GM19395 (cell line): ENCODE measurements at regions not wholly inside any gene's neighbourhood (a gene's known extent, or its start where the extent isn't known, plus 50 kb on each side); places are given as distances from the start of the nearest gene placed in this dataset.

Experiments
- ATAC-seq: cut with Tn5 transposase; IDR thresholded peaks from one replicate; pipeline ENCODE4 v1.9.1; 2021; ENCODE audit warnings: mild to moderate bottlenecking, moderate library complexity; ENCODE audit not compliant: unreplicated experiment

GRCh38 chr7:22589641-22590201, 89.7 kb upstream of the STEAP1B start:
- ATAC-seq: no peak

GRCh38 chr7:22588351-22588750, 88.4 kb upstream of the STEAP1B start:
- ATAC-seq: no peak

- no peak for ATAC-seq
Observed at GRCh38 chr7:22587322-22587721, 87.3 kb upstream of the STEAP1B start.

DNA sequence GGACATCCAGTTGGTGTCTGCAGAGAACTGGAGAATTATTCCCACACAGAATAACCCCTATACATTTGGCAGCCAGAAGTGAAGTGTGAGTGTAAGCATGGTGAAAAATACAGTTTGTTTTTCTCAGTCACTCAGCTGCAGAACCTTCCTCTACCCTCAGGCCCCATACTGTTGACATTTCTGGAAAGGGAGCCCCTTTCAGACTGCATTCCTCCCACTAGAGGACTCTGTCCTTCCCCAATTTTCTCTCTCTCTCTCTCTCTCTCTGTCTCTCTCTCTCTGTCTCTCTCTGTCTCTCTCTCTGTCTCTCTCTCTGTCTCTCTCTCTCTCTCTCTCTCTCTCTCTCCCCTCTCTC, 86.8 kb upstream of the STEAP1B start:
- ATAC-seq: no peak

DNA sequence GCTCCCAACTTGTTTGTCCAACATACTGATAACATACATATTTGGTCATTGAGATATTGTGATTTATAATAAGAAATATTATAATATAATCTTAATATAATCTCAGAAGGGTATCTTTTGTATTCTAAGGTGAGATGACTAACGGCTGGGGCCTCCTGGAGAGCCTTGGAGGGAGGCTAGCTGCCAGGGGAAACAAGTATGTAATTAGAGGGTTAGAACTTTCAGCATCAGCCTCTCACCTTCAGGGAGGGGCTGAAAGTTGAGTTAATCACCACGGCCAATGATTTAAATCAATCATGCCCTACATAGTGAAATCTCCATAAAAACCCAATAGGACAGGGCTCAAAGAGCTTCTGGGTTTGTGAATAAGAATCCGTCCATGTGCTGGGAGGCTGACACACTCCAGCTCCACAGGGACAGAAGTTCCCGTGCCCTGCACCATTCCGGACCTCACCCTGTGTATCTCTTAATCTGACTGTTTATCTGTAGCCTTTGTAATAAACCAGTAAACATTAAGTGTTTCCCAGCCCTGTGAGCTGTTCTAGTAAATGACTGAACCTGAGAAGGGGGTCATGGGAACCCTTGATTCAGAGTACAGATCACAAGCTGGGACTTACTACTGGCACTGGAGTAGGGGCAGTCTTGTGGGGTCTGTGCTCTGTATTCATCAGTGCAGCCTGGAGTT, 86.3 kb upstream of the STEAP1B start:
- ATAC-seq: no peak

DNA sequence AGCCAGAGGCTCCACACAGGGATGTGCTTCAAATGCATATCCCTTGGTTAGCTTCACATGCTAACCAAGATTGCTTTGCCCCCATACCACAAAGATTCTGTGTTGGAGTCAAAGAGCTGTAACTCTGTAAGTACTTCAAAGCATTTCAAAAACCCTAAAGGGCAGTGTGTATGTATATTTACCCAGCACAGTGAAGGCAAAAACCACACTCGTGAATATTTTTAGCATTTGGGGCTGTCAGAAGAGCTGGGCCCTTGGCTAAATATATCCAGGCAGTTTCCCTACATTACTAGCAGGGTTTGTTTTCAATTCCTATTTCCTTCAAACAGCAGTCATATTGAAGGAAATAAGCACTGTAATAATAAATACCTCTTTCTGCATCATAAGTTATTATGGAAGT, 84.2 kb upstream of the STEAP1B start:
- ATAC-seq: peak; percentile 66

DNA sequence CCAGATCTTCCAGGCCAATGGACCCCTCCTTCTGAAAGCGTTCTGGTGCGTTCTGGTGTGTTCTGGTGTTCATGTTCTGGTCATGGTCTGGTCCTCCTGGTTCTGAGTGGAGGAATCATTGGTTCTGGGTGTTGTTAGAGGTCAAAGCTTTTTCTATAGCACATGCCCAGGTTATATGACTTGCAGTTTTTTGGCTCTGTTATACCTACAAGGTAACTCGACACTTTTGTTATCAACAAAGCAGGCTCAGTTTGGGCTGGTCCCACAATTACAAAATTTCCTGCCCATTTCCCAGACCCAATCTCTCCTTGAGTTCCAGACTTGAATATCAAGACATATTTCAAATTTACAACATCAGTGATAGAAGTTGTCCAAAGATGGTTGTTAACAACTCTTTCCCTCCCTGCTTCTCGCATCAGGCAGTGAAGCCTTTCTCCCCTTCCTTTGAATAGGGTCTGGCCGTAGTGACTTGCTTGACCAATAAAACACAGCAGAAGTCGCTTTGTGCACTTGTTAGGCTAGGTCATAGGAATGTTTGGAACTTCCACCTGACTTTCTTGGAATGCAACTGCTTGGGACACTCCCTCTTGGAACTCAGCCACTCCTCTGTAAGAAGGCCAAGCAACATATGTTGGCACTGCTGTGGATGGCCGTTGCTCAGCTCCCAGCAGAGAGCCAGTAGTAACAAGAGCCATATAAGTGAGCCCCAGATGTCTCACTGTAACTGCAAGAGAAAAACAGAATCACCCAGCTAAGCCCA, 83.1 kb upstream of the STEAP1B start:
- ATAC-seq: no peak

DNA sequence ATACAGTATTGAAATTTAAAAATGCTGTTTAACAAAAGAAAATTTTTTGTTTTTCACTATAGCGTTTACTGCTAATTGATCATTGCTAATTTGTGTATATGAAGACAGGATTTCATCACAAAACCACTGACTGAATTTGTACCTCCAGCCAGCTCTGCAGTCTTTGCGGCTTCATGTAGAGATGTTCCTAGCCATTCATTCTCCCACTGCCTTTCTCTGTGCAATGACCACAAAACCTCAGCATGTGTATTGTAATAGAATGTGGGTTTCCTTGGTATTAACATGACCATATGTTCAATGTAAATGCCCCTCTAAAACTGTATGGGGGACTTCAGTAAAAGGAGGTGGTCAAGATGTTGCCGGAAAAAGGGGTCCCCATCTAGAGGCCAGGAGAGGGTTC, 81.1 kb upstream of the STEAP1B start:
- no peak for ATAC-seq

DNA sequence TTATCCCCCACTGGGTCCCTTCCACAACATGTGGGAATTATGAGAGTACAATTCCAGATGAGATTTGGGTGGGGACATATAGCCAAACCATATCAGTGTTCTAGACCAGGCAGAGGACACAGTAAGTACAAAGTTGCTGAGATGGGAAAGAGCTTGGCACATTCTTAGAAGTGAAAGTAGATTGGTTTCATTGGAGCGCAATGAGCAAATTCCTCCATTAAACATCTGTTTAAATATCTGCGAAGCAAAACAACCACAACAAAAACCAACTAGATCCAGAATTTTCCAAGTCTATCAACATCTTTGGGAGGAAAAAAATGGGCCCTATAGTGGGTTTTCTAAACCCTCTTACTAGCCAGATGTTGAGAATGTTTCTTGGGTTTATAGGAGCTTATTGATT, 80.0 kb upstream of the STEAP1B start:
- ATAC-seq: no peak

DNA sequence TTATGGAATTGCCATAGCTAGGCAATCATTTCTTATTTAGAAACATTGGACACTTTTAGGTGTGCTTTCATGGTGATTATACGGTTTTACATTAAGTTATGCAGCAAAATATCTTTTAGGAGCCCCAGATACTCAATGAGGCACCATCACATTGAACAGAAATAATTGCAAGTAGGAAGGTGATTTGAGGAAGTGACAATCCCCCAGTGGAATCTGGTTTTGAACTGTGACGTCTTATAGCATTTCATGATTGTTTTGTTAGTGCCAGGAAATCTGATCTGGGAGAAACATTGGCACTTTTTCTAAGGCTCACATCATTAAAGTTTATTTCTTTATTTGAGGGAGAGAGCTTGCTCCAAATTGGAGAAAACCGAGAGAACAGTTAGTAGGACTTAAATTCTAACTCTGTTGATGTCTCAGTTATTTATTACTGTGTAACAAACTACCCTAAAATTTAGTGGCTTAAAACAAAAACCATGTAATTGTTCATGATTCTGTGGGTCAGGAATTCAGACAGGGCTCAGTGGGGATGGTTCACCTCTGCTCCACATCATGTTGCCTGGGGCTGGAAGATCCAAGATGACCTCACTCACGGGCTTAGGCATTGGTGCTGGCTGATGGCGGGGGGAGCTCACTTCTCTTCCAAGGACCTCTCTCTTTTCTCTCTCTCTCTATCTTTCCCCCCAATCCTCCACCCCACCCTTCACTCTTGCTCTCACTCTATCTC, 78.2 kb upstream of the STEAP1B start:
- ATAC-seq: no peak

- ATAC-seq: no peak
Observed at GRCh38 chr7:22577470-22578001, 77.5 kb upstream of the STEAP1B start.

DNA sequence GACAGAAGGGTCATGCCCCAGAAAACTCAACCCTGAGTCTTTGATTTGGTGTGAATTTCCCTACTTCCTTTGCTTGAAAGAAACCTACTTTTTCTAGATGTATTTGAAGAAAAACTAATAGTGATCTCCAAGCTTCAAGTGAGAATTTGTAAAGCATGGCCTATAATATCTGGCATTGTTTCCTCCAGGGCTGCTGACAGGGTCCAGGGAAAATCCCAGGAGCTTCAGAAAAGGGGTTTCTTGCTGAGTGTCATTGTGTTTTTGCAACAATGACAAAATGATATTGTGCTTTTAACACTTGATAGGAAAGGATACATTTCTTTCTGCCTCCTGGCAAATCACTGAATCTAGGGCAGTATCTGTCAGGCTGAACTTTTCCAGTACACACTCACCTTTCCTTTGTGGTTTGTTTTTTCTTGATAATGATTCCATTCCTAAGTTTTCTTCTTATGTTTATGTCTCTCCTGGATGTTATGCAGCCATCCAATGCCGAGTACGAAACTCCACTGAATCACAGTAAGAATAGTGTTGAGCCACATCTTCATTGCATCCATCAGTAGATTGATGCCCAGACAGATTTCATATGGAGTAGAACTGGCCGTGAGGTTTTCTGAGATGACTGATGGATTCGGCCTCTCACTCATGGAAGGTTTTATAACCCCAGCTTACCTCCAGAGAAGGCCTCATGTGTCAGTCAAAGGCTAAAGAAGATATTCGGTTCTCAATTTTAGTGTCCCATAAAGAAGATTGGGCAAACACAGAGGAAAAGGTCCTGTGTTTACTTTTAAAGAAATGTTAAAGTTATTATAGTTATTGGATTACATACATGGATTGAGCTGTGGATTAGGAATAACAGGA, 76.9 kb upstream of the STEAP1B start:
- no peak for ATAC-seq

DNA sequence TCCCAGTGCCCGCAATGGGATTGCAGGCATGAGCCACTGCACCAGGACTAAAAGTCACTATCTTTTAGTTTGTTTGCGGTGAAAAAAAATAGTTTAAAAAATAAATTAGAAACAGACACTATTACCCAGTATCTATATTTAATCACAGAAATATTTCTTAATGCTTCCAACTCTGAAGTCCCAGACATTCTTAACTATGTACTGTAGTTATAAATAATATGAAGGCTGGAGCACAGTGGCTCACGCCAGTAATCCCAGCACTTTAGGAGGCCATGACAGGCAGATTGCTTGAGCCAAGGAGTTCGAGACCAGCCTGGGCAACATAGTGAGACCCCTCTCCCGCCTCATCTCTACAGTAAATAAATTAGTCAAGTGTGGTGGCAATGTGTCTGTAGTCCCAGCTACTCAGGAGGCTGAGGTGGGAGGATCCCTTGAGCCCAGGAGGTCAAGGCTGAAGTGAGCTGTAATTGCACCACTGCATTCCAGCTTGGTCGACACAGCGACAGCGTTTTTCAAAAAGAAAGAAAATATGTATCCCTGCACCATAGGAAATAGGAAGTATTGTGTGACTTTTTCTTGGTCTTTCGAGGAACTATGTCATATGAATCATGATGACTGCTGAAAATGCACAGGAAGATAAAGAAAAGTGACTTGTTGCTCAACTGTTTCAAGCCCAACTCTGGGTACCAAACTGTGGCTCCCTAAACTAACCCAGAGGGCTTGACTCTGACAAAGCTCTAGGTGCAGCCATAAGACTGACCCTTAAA, 74.9 kb upstream of the STEAP1B start:
- no peak for ATAC-seq

GRCh38 chr7:22572937-22573336, 72.9 kb upstream of the STEAP1B start:
- ATAC-seq: no peak

- ATAC-seq: no peak
Observed at GRCh38 chr7:22572292-22572691, 72.3 kb upstream of the STEAP1B start.

GRCh38 chr7:22571766-22572165, 71.8 kb upstream of the STEAP1B start:
- ATAC-seq: no peak

DNA sequence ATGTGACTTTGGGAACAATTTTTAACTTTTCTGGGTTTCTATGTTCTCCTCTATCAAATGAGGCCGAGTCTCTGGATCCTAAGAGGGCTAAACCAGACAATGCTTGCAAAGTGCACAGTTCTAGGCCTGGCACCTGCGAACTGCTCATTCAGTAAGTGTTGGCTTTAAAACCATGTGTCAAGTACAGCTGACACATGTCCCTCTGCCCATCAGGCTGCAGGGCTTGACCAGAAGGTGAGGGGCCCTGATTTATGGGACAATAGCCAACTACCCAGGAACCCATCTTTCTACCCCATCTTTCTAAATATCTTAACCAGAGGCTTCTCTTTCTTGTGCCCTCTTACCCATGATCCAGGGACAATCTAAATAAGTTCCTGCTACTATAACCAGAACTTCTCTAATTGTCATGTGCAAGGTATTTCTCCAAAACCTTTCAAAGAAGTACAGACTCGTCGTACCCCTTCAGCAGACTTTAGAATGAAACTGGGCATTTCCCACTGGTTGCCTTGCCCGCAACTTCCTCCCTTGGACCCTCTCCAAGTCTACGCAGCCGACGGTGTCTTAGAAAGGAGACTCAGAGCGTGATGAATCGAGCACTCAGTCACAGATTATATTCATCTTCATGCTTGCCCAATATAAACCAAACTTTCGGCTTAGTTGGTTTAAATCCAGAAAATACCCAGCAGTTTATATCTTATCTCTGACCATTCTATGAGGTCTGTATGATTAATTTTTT, 69.8 kb upstream of the STEAP1B start:
- ATAC-seq: no peak

GRCh38 chr7:22566592-22566991, 66.6 kb upstream of the STEAP1B start:
- ATAC-seq: no peak

GRCh38 chr7:22566176-22566575, 66.2 kb upstream of the STEAP1B start:
- no peak for ATAC-seq
